ENCODE measurements at regions not wholly inside any gene's neighbourhood (a gene's known extent, or its start where the extent isn't known, plus 50 kb on each side); places are given as distances from the start of the nearest gene placed in this dataset.

DNA sequence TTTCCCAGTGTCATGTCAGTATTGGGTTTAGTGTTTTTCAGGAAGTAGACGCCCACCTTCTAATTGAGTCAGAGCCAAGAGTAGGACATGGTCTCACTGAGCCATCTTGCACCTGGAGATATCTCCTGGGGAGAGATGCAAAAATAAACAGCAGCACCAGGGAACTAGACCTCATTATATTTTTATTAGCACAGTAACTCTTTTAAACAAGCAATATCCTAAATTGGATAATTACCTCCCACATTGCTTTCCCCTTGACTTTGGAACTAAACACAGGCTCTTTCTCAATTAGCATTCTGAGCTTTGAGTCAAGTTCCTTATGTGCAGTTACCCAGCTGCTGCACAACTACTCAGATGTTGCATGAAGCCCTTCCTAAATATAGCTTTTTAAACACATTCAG, 175.4 kb downstream of the IBTK start:
- no peak overlapping the region for H2BK20ac ChIP-seq (ENCODE audit: low read length)
- H3K9me3 ChIP-seq (ENCODE audit: insufficient read depth in 2 of 2, low read depth in 1 of 2, low read length in 1 of 2): no peaks in the 10 kb centered on the region
- no peak for DNase-seq (ENCODE audit: low read depth in 1 of 2, low spot score in 2 of 2)
- no peaks in the 10 kb centered on the region for H3K4me1 ChIP-seq (replicated peaks in 1 of 4; ENCODE audit: control insufficient read depth in 3 of 4, insufficient read depth in 4 of 4, low read length in 3 of 4)
- no peak overlapping the region for H2BK15ac ChIP-seq (ENCODE audit: low read length)
- no peaks in the 10 kb centered on the region for H3K23me2 ChIP-seq (ENCODE audit: low read depth, low read length)
- no peak overlapping the region for H3K23ac ChIP-seq (ENCODE audit: insufficient read length)
- H3K4me3 ChIP-seq (ENCODE audit: extremely low read depth in 1 of 4, insufficient read depth in 2 of 4, low read depth in 3 of 4, low read length in 4 of 4): no peak overlapping the region
- ChIA-PET POLR2A (ENCODE audit: partially characterized antibody) (no interaction called here), CTCF (ENCODE audit: partially characterized antibody) (no interaction called here)
- H3K36me3 ChIP-seq (ENCODE audit: control insufficient read depth in 2 of 4, insufficient read depth in 4 of 4, low read length in 3 of 4): no peaks in the 10 kb centered on the region
- H3K4ac ChIP-seq (replicated peaks; ENCODE audit: insufficient read length, low read depth, low read length): no peak overlapping the region
- no peak overlapping the region for H2AFZ ChIP-seq (ENCODE audit: low read length)
- H3K79me1 ChIP-seq (ENCODE audit: low read depth, low read length): no peaks in the 10 kb centered on the region
- no peak for FAIRE-seq
- H2BK5ac ChIP-seq (ENCODE audit: low read depth, low read length): no peak overlapping the region
- no peak overlapping the region for H2AK5ac ChIP-seq (ENCODE audit: low read depth, low read length)
- H3K9ac ChIP-seq (replicated peaks in 1 of 4; ENCODE audit: extremely low read depth in 1 of 4, low read depth in 3 of 4, low read length in 3 of 4): no peak overlapping the region
- no peak overlapping the region for H3K4me2 ChIP-seq (ENCODE audit: insufficient read depth in 1 of 2, low read depth in 2 of 2, low read length in 2 of 2)
- no peak overlapping the region for H4K5ac ChIP-seq (ENCODE audit: insufficient read length, low read depth, low read length)
- no peak overlapping the region for H2BK12ac ChIP-seq (ENCODE audit: low read depth, low read length)
- no peaks in the 10 kb centered on the region for H3K79me2 ChIP-seq (ENCODE audit: control insufficient read depth in 1 of 2, insufficient read depth in 2 of 2, low read length in 2 of 2)
- no peak overlapping the region for H3K18ac ChIP-seq (ENCODE audit: extremely low read depth, low read length)
- H3K27me3 ChIP-seq (replicated peaks in 1 of 4; ENCODE audit: control insufficient read depth in 3 of 4, extremely low read depth in 1 of 4, insufficient read depth in 3 of 4, low read length in 3 of 4): peaks cover 0 to 1% (median 0%) of the 10 kb centered on the region in 4 experiments; a peak in 1 of 7 replicates
- no peak overlapping the region for H3K27ac ChIP-seq (ENCODE audit: low read depth, low read length)
- H3K14ac ChIP-seq (ENCODE audit: insufficient read length): no peak overlapping the region
- H4K20me1 ChIP-seq (replicated peaks in 1 of 2; ENCODE audit: control insufficient read depth in 1 of 2, insufficient read depth in 2 of 2, low read length in 2 of 2): no peaks in the 10 kb centered on the region
- no peak overlapping the region for H2BK120ac ChIP-seq (replicated peaks; ENCODE audit: low read depth, low read length)
- no peak overlapping the region for H4K8ac ChIP-seq (ENCODE audit: extremely low read depth, insufficient read depth, low read length)
- no peak overlapping the region for H3K56ac ChIP-seq (replicated peaks; ENCODE audit: insufficient read length, low read depth, low read length)
- WGBS, 2 experiments (ENCODE audit: extremely low coverage in 1 of 2, insufficient coverage in 1 of 2, insufficient read length in 1 of 2, insufficient replicate concordance in 2 of 2, low coverage in 1 of 2, low lambda C conversion rate in 2 of 2, missing lambda C conversion rate in 1 of 2): 73% methylated on average over 1 of the region's 1 CpG; no CpG with 5 or more reads in 1 of the 2 experiments
- no peak overlapping the region for H4K91ac ChIP-seq (replicated peaks; ENCODE audit: insufficient read length, low read length)
- TF ChIP-seq CHD2 (IDR thresholded peaks at IDR 0.05; ENCODE audit: low read length) (no peak), CBX5 (IDR thresholded peaks at IDR 0.05; ENCODE audit: low read depth, low read length) (no peak), CBX8 (IDR thresholded peaks at IDR 0.05; ENCODE audit: borderline replicate concordance, low read depth, low read length) (no peak), BACH1 (IDR thresholded peaks at IDR 0.05; ENCODE audit: low read length) (no peak), SP2 (IDR thresholded peaks at IDR 0.05; ENCODE audit: low read length) (no peak), RXRA (IDR thresholded peaks at IDR 0.05; ENCODE audit: insufficient read depth, low read depth, low read length) (no peak), SUZ12 (IDR thresholded peaks at IDR 0.05; ENCODE audit: low read length) (no peak), RFX5 (IDR thresholded peaks at IDR 0.05; ENCODE audit: borderline replicate concordance, low read depth, low read length) (no peak), TCF12 (IDR thresholded peaks at IDR 0.05; ENCODE audit: low read depth, low read length) (no peak), ZNF274 (IDR thresholded peaks at IDR 0.05; ENCODE audit: borderline replicate concordance, extremely low read depth, low read length) (no peak), BRCA1 (IDR thresholded peaks at IDR 0.05; ENCODE audit: low read depth, low read length) (no peak), BCL11A (IDR thresholded peaks at IDR 0.05; ENCODE audit: low read depth in 2 of 2, low read length in 2 of 2) (no peak)
- TF ChIP-seq, protein P1, sequence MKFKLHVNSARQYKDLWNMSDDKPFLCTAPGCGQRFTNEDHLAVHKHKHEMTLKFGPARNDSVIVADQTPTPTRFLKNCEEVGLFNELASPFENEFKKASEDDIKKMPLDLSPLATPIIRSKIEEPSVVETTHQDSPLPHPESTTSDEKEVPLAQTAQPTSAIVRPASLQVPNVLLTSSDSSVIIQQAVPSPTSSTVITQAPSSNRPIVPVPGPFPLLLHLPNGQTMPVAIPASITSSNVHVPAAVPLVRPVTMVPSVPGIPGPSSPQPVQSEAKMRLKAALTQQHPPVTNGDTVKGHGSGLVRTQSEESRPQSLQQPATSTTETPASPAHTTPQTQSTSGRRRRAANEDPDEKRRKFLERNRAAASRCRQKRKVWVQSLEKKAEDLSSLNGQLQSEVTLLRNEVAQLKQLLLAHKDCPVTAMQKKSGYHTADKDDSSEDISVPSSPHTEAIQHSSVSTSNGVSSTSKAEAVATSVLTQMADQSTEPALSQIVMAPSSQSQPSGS (IDR thresholded peaks at IDR 0.05; ENCODE audit: low read length): no peak

Data from H1 (cell line).